Epithelial cell of esophagus (primary cell): ENCODE measurements at regions not wholly inside any gene's neighbourhood (a gene's known extent, or its start where the extent isn't known, plus 50 kb on each side); places are given as distances from the start of the nearest gene placed in this dataset.

ENCODE experiments used
- DNase-seq: peaks from one replicate; pipeline ENCODE4 v3.0.0; 2010; ENCODE audit warnings: low read depth
- H3K4me3 ChIP-seq: 2 replicates; pipeline ENCODE4 v1.5.1; 2011; ENCODE audit warnings: mild to moderate bottlenecking, low read length, control low read depth
- TF ChIP-seq, protein P1 (sequence below): IDR thresholded peaks from 2 replicates; pipeline ENCODE4 v1.5.1; 2011; ENCODE audit warnings: low read depth, mild to moderate bottlenecking, low read length, control low read depth, inconsistent platforms; ENCODE audit not compliant: insufficient read depth; ENCODE audit errors: missing control alignments

- peak; percentile 34 for DNase-seq
- TF ChIP-seq, protein P1, sequence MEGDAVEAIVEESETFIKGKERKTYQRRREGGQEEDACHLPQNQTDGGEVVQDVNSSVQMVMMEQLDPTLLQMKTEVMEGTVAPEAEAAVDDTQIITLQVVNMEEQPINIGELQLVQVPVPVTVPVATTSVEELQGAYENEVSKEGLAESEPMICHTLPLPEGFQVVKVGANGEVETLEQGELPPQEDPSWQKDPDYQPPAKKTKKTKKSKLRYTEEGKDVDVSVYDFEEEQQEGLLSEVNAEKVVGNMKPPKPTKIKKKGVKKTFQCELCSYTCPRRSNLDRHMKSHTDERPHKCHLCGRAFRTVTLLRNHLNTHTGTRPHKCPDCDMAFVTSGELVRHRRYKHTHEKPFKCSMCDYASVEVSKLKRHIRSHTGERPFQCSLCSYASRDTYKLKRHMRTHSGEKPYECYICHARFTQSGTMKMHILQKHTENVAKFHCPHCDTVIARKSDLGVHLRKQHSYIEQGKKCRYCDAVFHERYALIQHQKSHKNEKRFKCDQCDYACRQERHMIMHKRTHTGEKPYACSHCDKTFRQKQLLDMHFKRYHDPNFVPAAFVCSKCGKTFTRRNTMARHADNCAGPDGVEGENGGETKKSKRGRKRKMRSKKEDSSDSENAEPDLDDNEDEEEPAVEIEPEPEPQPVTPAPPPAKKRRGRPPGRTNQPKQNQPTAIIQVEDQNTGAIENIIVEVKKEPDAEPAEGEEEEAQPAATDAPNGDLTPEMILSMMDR = no peak
- no peak overlapping the region for H3K4me3 ChIP-seq
Measured at GRCh38 chr3:84175449-84175848, 783.3 kb upstream of the CADM2 start.

DNA sequence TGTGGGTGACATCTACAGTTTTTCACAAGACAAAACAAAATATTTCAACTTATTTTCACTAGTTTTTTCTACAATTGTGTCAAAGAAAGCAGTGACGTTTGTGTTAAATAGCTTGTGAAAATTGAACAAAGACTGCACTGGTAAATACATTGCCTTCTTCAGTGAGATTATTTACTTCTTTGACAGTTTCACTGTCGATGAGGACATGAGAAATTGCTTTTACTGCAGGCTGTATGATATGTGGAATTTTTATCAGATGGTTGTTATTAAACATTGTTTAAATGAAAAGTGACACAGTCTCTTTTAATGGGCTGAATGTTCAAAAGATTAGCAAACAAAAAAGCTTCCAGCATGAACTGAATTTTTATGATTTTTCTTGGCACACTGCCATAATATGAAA lies 773.9 kb upstream of the CADM2 start:
- TF ChIP-seq, protein P1 = no peak
- H3K4me3 ChIP-seq = no peak overlapping the region
- no peak for DNase-seq

GRCh38 chr3:84194029-84194428 lies 764.8 kb upstream of the CADM2 start:
- TF ChIP-seq, protein P1 = no peak
- no peak overlapping the region for H3K4me3 ChIP-seq
- peak; percentile 72 for DNase-seq

- DNase-seq = no peak
- TF ChIP-seq, protein P1 = no peak
- no peak overlapping the region for H3K4me3 ChIP-seq
Measured at GRCh38 chr3:84209474-84209873, 749.3 kb upstream of the CADM2 start.

DNA sequence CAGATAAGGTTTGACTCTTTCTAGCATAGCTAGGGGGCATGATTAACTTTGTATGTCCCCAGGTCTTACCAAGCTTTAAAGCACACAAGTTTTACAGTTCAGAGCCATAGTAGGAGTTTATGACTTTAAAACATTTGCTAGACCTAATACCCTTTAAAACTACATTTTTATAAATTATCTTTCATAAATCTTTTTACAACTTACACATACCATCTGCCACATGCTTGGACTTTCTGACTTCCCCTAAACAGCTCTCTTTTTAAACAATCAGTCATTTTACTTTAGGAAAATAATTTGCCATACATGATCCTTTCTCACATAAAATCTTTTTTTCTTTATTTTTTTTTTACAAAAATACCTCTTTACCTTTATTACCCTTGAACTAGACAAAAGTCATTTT lies 735.3 kb upstream of the CADM2 start:
- TF ChIP-seq, protein P1 = no peak
- no peak for DNase-seq
- no peak overlapping the region for H3K4me3 ChIP-seq

DNA sequence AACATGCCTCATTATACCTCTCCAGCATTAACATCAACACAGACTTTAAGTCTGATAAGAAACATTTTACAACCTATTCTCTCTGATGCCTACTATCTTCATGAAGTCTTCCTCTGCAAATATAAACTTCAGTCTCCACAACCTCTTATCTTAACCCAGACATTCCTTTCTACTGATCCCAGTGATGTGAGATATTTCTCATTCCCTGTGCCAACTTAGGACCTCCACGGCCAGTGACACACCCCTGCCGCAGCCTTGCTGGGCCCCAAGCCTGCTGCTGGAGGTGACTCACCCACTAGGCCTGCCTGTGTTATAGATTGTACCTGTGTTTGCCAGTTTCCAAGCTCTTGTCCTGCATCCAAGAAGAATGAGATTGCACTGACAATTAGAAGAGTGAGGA lies 734.5 kb upstream of the CADM2 start:
- DNase-seq = no peak

DNA sequence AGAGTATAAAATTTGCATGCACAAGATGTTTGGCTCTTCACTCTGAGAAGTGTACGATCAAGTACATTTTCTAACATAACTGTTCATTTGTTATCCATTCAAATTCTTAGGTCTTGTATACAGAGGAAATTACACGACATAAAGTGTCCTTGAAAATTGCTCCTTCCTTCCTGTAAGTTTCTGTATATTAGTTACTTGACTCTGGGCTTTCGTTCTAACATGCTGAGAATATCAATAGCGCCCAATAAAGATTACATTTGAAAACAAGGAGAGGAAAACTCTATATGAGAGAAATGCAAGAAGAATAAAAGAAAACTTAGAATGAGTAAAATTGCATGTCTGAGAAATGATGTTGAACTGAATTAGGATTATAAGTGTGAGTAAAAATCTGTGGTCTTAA lies 722.5 kb upstream of the CADM2 start:
- no peak overlapping the region for H3K4me3 ChIP-seq
- TF ChIP-seq, protein P1 = no peak
- no peak for DNase-seq

More for the DNA sequence above, 734.5 kb upstream of the CADM2 start:
- H3K4me3 ChIP-seq = no peak overlapping the region
- TF ChIP-seq, protein P1 = no peak
